GM12878 (cell line): ENCODE measurements at regions not wholly inside any gene's neighbourhood (a gene's known extent, or its start where the extent isn't known, plus 50 kb on each side); places are given as distances from the start of the nearest gene placed in this dataset.

Experiments
- ATF3 ChIP-seq: IDR thresholded peaks from 2 replicates; pipeline ENCODE4 v1.6.1; 2011; ENCODE audit warnings: low read depth, mild to moderate bottlenecking, low read length, moderate library complexity, borderline replicate concordance; ENCODE audit errors: extremely low read depth
- CREB1 ChIP-seq: IDR thresholded peaks from 2 replicates; pipeline ENCODE4 v1.6.1; 2012; ENCODE audit warnings: low read depth, mild to moderate bottlenecking, inconsistent platforms
- CTCF ChIP-seq, 3 experiments: IDR thresholded peaks in 2 of 3; conservative IDR thresholded peaks in 1 of 3; 2 replicates each; pipeline ENCODE4 v1.5.1; 2011; ENCODE audit warnings: low read depth in 3 of 3, low read length in 3 of 3, mild to moderate bottlenecking in 3 of 3, control low read depth in 2 of 3, moderate library complexity in 2 of 3, inconsistent platforms in 1 of 3, mixed read lengths in 1 of 3; ENCODE audit not compliant: control insufficient read depth in 2 of 3, insufficient read depth in 1 of 3; ENCODE audit errors: extremely low read depth in 1 of 3
- DPF2 ChIP-seq: fragments of 450-650 bp; IDR thresholded peaks from 2 replicates; pipeline ENCODE4 v1.6.1; 2017; ENCODE audit warnings: mild to moderate bottlenecking
- EP300 ChIP-seq, 2 experiments: fragments of 150-350 bp in 1 of 2; IDR thresholded peaks; 2 replicates each; pipeline ENCODE4 v1.6.1; 2011 to 2012; ENCODE audit warnings: low read depth in 2 of 2, low read length in 2 of 2, borderline replicate concordance in 1 of 2, improper control_type of control experiment in 1 of 2, inconsistent platforms in 1 of 2; ENCODE audit not compliant: control insufficient read depth in 1 of 2
- JUNB ChIP-seq: IDR thresholded peaks from 2 replicates; pipeline ENCODE4 v1.6.1; 2016; ENCODE audit warnings: antibody characterized with exemption, mild to moderate bottlenecking
- MEF2A ChIP-seq: IDR thresholded peaks from 2 replicates; pipeline ENCODE4 v1.6.1; 2011; ENCODE audit warnings: low read depth, mild to moderate bottlenecking, low read length, moderate library complexity; ENCODE audit not compliant: insufficient read depth
- MXI1 ChIP-seq: fragments of 150-350 bp; IDR thresholded peaks from 2 replicates; pipeline ENCODE4 v1.6.1; 2011; ENCODE audit warnings: low read depth, mild to moderate bottlenecking, inconsistent platforms, low read length, improper control_type of control experiment
- POLR2A ChIP-seq: IDR thresholded peaks from 2 replicates; pipeline ENCODE4 v1.6.1; 2011; ENCODE audit warnings: low read depth, mild to moderate bottlenecking, low read length
- RAD21 ChIP-seq: IDR thresholded peaks from 2 replicates; pipeline ENCODE4 v1.6.1; 2011; ENCODE audit warnings: mild to moderate bottlenecking, low read depth, low read length, moderate library complexity; ENCODE audit not compliant: insufficient read depth
- TAF1 ChIP-seq: IDR thresholded peaks from 2 replicates; pipeline ENCODE4 v1.6.1; 2011; ENCODE audit warnings: mild to moderate bottlenecking, low read depth, low read length, borderline replicate concordance
- ZBTB33 ChIP-seq: fragments of 450-650 bp; IDR thresholded peaks from 2 replicates; pipeline ENCODE4 v1.6.1; 2017; ENCODE audit warnings: mild to moderate bottlenecking

GRCh38 chr20:7523288-7523687, 417.0 kb downstream of the HAO1 start:
- TF ChIP-seq DPF2 (no peak), RAD21 (no peak), CTCF (IDR thresholded peaks at IDR 0.05 in 2 of 3, conservative IDR thresholded peaks at IDR 0.05 in 1 of 3; ENCODE audit: control insufficient read depth in 2 of 3, extremely low read depth in 1 of 3, insufficient read depth in 1 of 3, low read depth in 3 of 3, low read length in 3 of 3) (no peak), EP300 (IDR thresholded peaks at IDR 0.05; ENCODE audit: borderline replicate concordance in 1 of 2, control insufficient read depth in 1 of 2, low read depth in 2 of 2, low read length in 2 of 2) (no peak), ZBTB33 (no peak), CREB1 (no peak), TAF1 (no peak), ATF3 (no peak), POLR2A (no peak), JUNB (no peak), MEF2A (no peak), MXI1 (no peak)
